ENCODE measurements at regions not wholly inside any gene's neighbourhood (a gene's known extent, or its start where the extent isn't known, plus 50 kb on each side); places are given as distances from the start of the nearest gene placed in this dataset.

DNA sequence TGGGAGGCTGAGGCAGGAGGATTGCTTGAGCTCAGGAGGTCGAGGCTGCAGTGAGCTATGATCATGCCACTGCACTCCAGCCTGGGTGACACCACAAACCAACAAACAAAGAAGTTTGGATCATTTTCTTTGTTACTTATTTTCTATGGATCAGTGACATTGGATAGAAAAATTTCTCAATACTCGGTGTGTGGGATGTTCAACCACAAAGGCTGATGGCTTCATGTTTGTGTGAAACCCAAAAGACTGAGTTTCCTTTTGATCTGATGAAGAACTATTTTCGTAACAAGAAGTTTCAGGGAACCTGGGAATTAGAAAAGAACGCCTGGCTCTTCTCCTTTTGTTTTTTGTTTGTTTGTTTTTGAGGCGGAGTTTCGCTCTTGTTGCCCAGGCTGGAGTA, 104.0 kb downstream of the HOXA1 start:
- no peak for DNase-seq (ENCODE audit: extremely low spot score in 2 of 2)
- H3K36me3 ChIP-seq, result no peaks in the 10 kb centered on the region
- H3K9me3 ChIP-seq, result no peaks in the 10 kb centered on the region
- no peak overlapping the region for H3K27ac ChIP-seq
- TF ChIP-seq POLR2AphosphoS5 (IDR thresholded peaks at IDR 0.05; ENCODE audit: insufficient read depth in 1 of 2, low read depth in 1 of 2) (no peak), POLR2A (IDR thresholded peaks at IDR 0.05) (no peak)
- TF ChIP-seq, protein P1, sequence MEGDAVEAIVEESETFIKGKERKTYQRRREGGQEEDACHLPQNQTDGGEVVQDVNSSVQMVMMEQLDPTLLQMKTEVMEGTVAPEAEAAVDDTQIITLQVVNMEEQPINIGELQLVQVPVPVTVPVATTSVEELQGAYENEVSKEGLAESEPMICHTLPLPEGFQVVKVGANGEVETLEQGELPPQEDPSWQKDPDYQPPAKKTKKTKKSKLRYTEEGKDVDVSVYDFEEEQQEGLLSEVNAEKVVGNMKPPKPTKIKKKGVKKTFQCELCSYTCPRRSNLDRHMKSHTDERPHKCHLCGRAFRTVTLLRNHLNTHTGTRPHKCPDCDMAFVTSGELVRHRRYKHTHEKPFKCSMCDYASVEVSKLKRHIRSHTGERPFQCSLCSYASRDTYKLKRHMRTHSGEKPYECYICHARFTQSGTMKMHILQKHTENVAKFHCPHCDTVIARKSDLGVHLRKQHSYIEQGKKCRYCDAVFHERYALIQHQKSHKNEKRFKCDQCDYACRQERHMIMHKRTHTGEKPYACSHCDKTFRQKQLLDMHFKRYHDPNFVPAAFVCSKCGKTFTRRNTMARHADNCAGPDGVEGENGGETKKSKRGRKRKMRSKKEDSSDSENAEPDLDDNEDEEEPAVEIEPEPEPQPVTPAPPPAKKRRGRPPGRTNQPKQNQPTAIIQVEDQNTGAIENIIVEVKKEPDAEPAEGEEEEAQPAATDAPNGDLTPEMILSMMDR (IDR thresholded peaks at IDR 0.05), result no peak
- H3K27me3 ChIP-seq, result no peaks in the 10 kb centered on the region
- H3K4me1 ChIP-seq, result no peaks in the 10 kb centered on the region
- intact Hi-C loops (cut with DNase I), result no loop called here
- H3K4me3 ChIP-seq, result no peak overlapping the region

DNA sequence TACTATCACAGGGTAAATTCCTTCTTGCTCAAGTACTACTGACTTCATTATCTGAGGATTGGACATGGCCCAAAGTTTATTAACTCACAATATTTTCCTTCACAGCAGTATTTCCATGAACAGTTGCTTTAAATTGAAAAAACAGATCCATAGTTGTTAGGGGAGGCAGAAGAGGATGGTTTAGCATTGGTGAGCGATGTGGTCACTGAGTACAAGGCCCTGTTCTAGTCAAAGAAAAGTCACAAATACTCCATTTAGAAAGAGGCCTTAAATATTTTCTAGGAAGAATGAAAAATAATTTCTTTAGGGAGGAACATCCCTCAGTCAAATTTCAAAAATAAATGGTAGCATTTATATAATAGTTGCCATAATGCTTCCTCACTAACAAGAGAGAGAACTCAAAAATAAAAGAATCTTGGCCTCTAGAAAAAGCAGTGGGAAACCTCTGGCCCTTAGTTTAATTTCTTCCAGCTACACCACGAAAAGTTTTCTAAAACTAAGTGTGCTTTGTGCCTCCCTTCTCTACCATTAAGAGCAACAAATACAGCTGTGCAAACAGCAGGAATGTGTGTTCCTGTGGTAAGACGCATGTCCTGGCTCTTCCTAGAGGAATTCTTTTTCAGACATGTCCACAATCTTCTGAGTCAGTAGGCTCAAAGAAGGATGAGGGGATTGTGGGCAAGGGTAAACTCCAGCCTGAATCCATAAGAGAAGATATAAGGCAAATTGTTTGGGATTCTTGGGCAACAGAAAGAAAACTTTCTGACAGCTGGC, 105.7 kb downstream of the HOXA1 start:
- no peak for DNase-seq (ENCODE audit: extremely low spot score in 2 of 2)
- no peaks in the 10 kb centered on the region for H3K9me3 ChIP-seq
- no peaks in the 10 kb centered on the region for H3K27me3 ChIP-seq
- no peak overlapping the region for H3K27ac ChIP-seq
- no peak overlapping the region for H3K4me3 ChIP-seq
- no peaks in the 10 kb centered on the region for H3K36me3 ChIP-seq
- no peaks in the 10 kb centered on the region for H3K4me1 ChIP-seq
- intact Hi-C loops (cut with DNase I), result no loop called here
- TF ChIP-seq POLR2AphosphoS5 (IDR thresholded peaks at IDR 0.05; ENCODE audit: insufficient read depth in 1 of 2, low read depth in 1 of 2) (no peak), POLR2A (IDR thresholded peaks at IDR 0.05) (no peak)
- TF ChIP-seq, protein P1 (IDR thresholded peaks at IDR 0.05), result no peak

DNA sequence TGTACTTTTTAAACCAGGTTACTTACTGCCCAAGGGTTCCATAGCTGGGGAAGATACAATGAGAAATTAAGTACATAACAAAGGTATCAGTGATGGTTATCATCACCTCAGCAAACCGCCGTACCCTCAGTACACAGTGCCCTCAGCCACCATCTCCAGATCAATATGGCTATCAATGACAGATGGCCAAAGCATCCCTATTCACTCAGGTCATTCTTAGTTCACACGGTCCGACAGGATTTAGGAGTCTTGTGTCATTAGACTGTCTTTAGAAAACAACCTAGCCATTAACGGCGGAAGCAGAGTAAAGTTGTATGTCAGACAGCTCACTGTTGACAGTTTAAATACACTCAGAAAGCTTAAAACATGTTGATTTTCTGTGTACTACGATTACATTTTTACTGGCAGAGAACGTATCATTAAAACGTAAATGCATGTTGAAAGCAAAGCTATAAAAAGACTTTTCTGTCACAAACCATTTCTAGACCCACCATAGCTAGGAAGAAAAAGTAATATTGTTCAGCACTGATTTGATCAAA, 106.9 kb downstream of the HOXA1 start:
- Histone ChIP-seq H3K4me3 (no peak overlapping the region), H3K4me1 (no peaks in the 10 kb centered on the region), H3K27me3 (no peaks in the 10 kb centered on the region), H3K9me3 (no peaks in the 10 kb centered on the region), H3K36me3 (no peaks in the 10 kb centered on the region), H3K27ac (no peak overlapping the region)
- no peak for DNase-seq (ENCODE audit: extremely low spot score in 2 of 2)
- TF ChIP-seq, protein P1 (IDR thresholded peaks at IDR 0.05), result no peak
- TF ChIP-seq POLR2AphosphoS5 (IDR thresholded peaks at IDR 0.05; ENCODE audit: insufficient read depth in 1 of 2, low read depth in 1 of 2) (no peak), POLR2A (IDR thresholded peaks at IDR 0.05) (no peak)
- intact Hi-C loops (cut with DNase I), result no loop called here

- DNase-seq (ENCODE audit: extremely low spot score in 2 of 2), result no peak
- Histone ChIP-seq H3K36me3 (no peaks in the 10 kb centered on the region), H3K27ac (no peak overlapping the region), H3K9me3 (no peaks in the 10 kb centered on the region), H3K4me1 (no peaks in the 10 kb centered on the region), H3K27me3 (no peaks in the 10 kb centered on the region), H3K4me3 (no peak overlapping the region)
- intact Hi-C loops (cut with DNase I), result no loop called here
- TF ChIP-seq, protein P1 (IDR thresholded peaks at IDR 0.05), result no peak
- TF ChIP-seq POLR2A (IDR thresholded peaks at IDR 0.05) (no peak), POLR2AphosphoS5 (IDR thresholded peaks at IDR 0.05; ENCODE audit: insufficient read depth in 1 of 2, low read depth in 1 of 2) (no peak)
Observed at GRCh38 chr7:26987338-26987737, 108.5 kb downstream of the HOXA1 start.

GRCh38 chr7:26978146-26978545, 113.8 kb upstream of the SKAP2 start:
- no peak overlapping the region for H3K4me3 ChIP-seq
- no peaks in the 10 kb centered on the region for H3K9me3 ChIP-seq
- intact Hi-C loops (cut with DNase I), result no loop called here
- no peaks in the 10 kb centered on the region for H3K36me3 ChIP-seq
- TF ChIP-seq POLR2A (IDR thresholded peaks at IDR 0.05), result no peak
- H3K27ac ChIP-seq, result no peak overlapping the region
- no peak for DNase-seq (ENCODE audit: extremely low spot score in 2 of 2)
- H3K27me3 ChIP-seq, result no peaks in the 10 kb centered on the region
- no peaks in the 10 kb centered on the region for H3K4me1 ChIP-seq
